ENCODE measurements at regions not wholly inside any gene's neighbourhood (a gene's known extent, or its start where the extent isn't known, plus 50 kb on each side); places are given as distances from the start of the nearest gene placed in this dataset.
A peak's percentile ranks its signal among the peaks of the same experiment; 100 is the strongest.
"Not testable (repeated sequence)": the region's sequence is repeated elsewhere in the genome, so short reads cannot be mapped to it uniquely, and the experiment has no call there.

GRCh38 chr1:818618-819291, 105.0 kb upstream of the SAMD11 start:
- H3K27ac ChIP-seq (ENCODE audit: low read length) = no peak overlapping the region
- no peak overlapping the region for H3K4me3 ChIP-seq (ENCODE audit: low read length)
- H4K20me1 ChIP-seq (ENCODE audit: insufficient read depth, low read length) = peaks cover 2% of the 10 kb centered on the region; the same call in 1 of the 2 replicates
- TF ChIP-seq CTCF (IDR thresholded peaks at IDR 0.05; ENCODE audit: low read depth, low read length) (no peak), EZH2phosphoT487 (IDR thresholded peaks at IDR 0.05; ENCODE audit: low read depth) (no peak)
- no peak overlapping the region for H3K4me2 ChIP-seq (ENCODE audit: low read length)
- H3K27me3 ChIP-seq (ENCODE audit: low read depth, low read length) = no peaks in the 10 kb centered on the region
- no peaks in the 10 kb centered on the region for H3K9me3 ChIP-seq (ENCODE audit: insufficient read depth, low read length)
- H3K9ac ChIP-seq (ENCODE audit: low read length) = no peak overlapping the region
- no peak overlapping the region for H2AFZ ChIP-seq (ENCODE audit: low read depth, low read length)
- H3K79me2 ChIP-seq (ENCODE audit: low read length) = peaks cover 3% of the 10 kb centered on the region
- no peaks in the 10 kb centered on the region for H3K36me3 ChIP-seq (replicated peaks; ENCODE audit: low read depth, low read length)
- no peaks in the 10 kb centered on the region for H3K4me1 ChIP-seq (ENCODE audit: low read length)

GRCh38 chr1:820962-821361, 102.8 kb upstream of the SAMD11 start:
- no peak overlapping the region for H3K4me2 ChIP-seq (ENCODE audit: low read length)
- TF ChIP-seq CTCF (IDR thresholded peaks at IDR 0.05; ENCODE audit: low read depth, low read length) (no peak), EZH2phosphoT487 (IDR thresholded peaks at IDR 0.05; ENCODE audit: low read depth) (no peak)

GRCh38 chr1:826808-827207, 96.9 kb upstream of the SAMD11 start:
- H3K9me3 ChIP-seq (ENCODE audit: insufficient read depth, low read length); H4K20me1 ChIP-seq (ENCODE audit: insufficient read depth, low read length); H3K4me1 ChIP-seq (ENCODE audit: low read length); H3K27ac ChIP-seq (ENCODE audit: low read length); H3K36me3 ChIP-seq (replicated peaks; ENCODE audit: low read depth, low read length); H3K27me3 ChIP-seq (ENCODE audit: low read depth, low read length); H2AFZ ChIP-seq (ENCODE audit: low read depth, low read length): not testable (repeated sequence)
- H3K4me2 ChIP-seq (ENCODE audit: low read length) = peak overlapping the region; percentile 56
- peak overlapping the region; percentile 71 for H3K9ac ChIP-seq (ENCODE audit: low read length)
- peak overlapping the region; percentile 88 for H3K4me3 ChIP-seq (ENCODE audit: low read length)
- H3K79me2 ChIP-seq (ENCODE audit: low read length) = peaks cover 11% of the 10 kb centered on the region

More at GRCh38 chr1:820962-821361, 102.8 kb upstream of the SAMD11 start:
- Histone ChIP-seq H3K27me3 (ENCODE audit: low read depth, low read length) (no peaks in the 10 kb centered on the region), H3K4me1 (ENCODE audit: low read length) (peaks cover 5% of the 10 kb centered on the region; the same call in 1 of the 2 replicates), H3K27ac (ENCODE audit: low read length) (no peak overlapping the region), H3K79me2 (ENCODE audit: low read length) (peaks cover 7% of the 10 kb centered on the region), H3K4me3 (ENCODE audit: low read length) (no peak overlapping the region), H3K36me3 (replicated peaks; ENCODE audit: low read depth, low read length) (no peaks in the 10 kb centered on the region), H2AFZ (ENCODE audit: low read depth, low read length) (no peak overlapping the region), H3K9ac (ENCODE audit: low read length) (no peak overlapping the region), H3K9me3 (ENCODE audit: insufficient read depth, low read length) (no peaks in the 10 kb centered on the region), H4K20me1 (ENCODE audit: insufficient read depth, low read length) (peaks cover 2% of the 10 kb centered on the region; the same call in 1 of the 2 replicates)

- not testable (repeated sequence) for H3K4me2 ChIP-seq (ENCODE audit: low read length); H2AFZ ChIP-seq (ENCODE audit: low read depth, low read length); H3K4me1 ChIP-seq (ENCODE audit: low read length); H3K9me3 ChIP-seq (ENCODE audit: insufficient read depth, low read length); H3K79me2 ChIP-seq (ENCODE audit: low read length); H3K36me3 ChIP-seq (replicated peaks; ENCODE audit: low read depth, low read length); H4K20me1 ChIP-seq (ENCODE audit: insufficient read depth, low read length); H3K27me3 ChIP-seq (ENCODE audit: low read depth, low read length)
- H3K9ac ChIP-seq (ENCODE audit: low read length) = peak overlapping the region; percentile 71
- H3K27ac ChIP-seq (ENCODE audit: low read length) = peak overlapping the region; percentile 61
- peak overlapping the region; percentile 88 for H3K4me3 ChIP-seq (ENCODE audit: low read length)
Observed at GRCh38 chr1:827211-828063, 96.3 kb upstream of the SAMD11 start.

- H3K36me3 ChIP-seq (replicated peaks; ENCODE audit: low read depth, low read length); H3K4me2 ChIP-seq (ENCODE audit: low read length); H3K4me3 ChIP-seq (ENCODE audit: low read length); H3K4me1 ChIP-seq (ENCODE audit: low read length); H3K27ac ChIP-seq (ENCODE audit: low read length); H2AFZ ChIP-seq (ENCODE audit: low read depth, low read length); H4K20me1 ChIP-seq (ENCODE audit: insufficient read depth, low read length); H3K79me2 ChIP-seq (ENCODE audit: low read length); H3K9ac ChIP-seq (ENCODE audit: low read length); H3K27me3 ChIP-seq (ENCODE audit: low read depth, low read length); H3K9me3 ChIP-seq (ENCODE audit: insufficient read depth, low read length): not testable (repeated sequence)
Observed at GRCh38 chr1:829324-829723, 94.4 kb upstream of the SAMD11 start.

- not testable (repeated sequence) for H3K4me2 ChIP-seq (ENCODE audit: low read length); H2AFZ ChIP-seq (ENCODE audit: low read depth, low read length); H3K9me3 ChIP-seq (ENCODE audit: insufficient read depth, low read length); H3K4me1 ChIP-seq (ENCODE audit: low read length); H4K20me1 ChIP-seq (ENCODE audit: insufficient read depth, low read length); H3K27me3 ChIP-seq (ENCODE audit: low read depth, low read length); H3K36me3 ChIP-seq (replicated peaks; ENCODE audit: low read depth, low read length); H3K79me2 ChIP-seq (ENCODE audit: low read length); H3K4me3 ChIP-seq (ENCODE audit: low read length); H3K9ac ChIP-seq (ENCODE audit: low read length); H3K27ac ChIP-seq (ENCODE audit: low read length)
Observed at GRCh38 chr1:829932-830331, 93.8 kb upstream of the SAMD11 start.

GRCh38 chr1:830750-831149, 93.0 kb upstream of the SAMD11 start:
- not testable (repeated sequence) for H3K36me3 ChIP-seq (replicated peaks; ENCODE audit: low read depth, low read length); H3K27me3 ChIP-seq (ENCODE audit: low read depth, low read length); H3K4me3 ChIP-seq (ENCODE audit: low read length); H3K4me2 ChIP-seq (ENCODE audit: low read length); H2AFZ ChIP-seq (ENCODE audit: low read depth, low read length); H3K4me1 ChIP-seq (ENCODE audit: low read length); H3K9ac ChIP-seq (ENCODE audit: low read length); H4K20me1 ChIP-seq (ENCODE audit: insufficient read depth, low read length); H3K9me3 ChIP-seq (ENCODE audit: insufficient read depth, low read length); H3K79me2 ChIP-seq (ENCODE audit: low read length); H3K27ac ChIP-seq (ENCODE audit: low read length)

Data from OCI-LY3 (cell line).